Islet precursor cell (in vitro differentiated cells): ENCODE measurements at regions not wholly inside any gene's neighbourhood (a gene's known extent, or its start where the extent isn't known, plus 50 kb on each side); places are given as distances from the start of the nearest gene placed in this dataset.

Experiments
- DNase-seq: peaks from one replicate; pipeline ENCODE4 v3.0.0-alpha.2; 2018

DNA sequence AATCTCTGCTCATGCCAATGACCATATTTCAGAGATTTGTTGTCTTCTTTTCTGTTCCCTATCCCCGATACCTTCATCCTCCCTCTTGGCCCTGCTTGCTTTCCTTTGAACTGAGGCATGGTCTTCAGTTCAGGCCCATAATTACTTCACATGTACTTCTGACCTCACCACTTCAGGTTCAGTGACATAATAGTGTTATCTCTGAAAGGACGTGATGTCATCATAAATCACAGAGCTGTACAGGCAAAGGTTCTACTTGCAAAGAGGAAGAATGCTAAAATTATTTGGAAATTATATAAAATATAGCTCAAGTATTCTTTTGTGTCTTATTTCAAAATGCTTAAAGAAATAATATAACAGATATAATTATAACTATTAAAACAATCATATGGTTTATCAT is 230.3 kb upstream of the ESRRG start:
- no peak for DNase-seq

DNA sequence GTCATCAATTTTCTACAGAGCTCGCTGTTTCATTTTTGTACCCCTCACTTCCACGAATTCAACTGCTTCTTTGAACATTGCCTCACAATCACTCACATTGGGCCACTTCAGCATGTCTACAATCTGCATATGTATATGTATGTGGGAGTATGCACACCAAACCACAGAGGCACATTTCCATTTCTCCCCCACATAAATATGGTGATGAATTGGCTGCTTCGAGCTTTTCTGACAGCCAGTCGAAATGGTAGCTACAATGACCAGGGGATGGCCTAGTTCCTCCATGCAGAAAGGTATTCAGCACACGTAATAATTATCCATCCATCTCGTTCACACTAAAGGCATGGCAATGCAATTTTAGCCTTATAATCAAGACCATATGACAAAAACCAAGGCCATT is 229.6 kb upstream of the ESRRG start:
- no peak for DNase-seq

DNA sequence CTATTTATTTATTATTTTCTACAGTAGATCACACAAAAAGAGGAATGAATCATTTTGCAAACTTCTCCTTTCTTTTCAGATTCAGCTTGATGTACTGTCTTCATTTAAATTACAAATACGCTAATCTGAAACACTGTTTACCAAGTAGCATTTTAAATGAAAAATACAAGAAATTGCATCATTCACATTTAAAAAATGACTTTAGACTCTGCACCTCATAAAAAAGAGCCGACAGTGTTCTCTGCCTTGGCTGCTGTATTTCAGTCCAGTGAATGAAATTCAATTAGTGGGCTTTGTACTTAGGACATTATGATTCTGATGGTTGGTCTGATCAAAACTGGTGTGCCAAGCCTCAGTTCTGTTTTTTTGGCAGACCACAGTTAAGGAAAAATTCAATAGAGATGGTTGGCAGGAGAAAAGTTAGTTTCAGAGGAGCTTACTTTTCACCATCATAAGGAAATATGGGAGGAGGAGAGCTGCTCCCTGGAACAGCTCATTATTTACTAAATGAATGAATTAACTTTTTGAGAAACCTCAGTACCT is 222.4 kb upstream of the ESRRG start:
- no peak for DNase-seq

DNA sequence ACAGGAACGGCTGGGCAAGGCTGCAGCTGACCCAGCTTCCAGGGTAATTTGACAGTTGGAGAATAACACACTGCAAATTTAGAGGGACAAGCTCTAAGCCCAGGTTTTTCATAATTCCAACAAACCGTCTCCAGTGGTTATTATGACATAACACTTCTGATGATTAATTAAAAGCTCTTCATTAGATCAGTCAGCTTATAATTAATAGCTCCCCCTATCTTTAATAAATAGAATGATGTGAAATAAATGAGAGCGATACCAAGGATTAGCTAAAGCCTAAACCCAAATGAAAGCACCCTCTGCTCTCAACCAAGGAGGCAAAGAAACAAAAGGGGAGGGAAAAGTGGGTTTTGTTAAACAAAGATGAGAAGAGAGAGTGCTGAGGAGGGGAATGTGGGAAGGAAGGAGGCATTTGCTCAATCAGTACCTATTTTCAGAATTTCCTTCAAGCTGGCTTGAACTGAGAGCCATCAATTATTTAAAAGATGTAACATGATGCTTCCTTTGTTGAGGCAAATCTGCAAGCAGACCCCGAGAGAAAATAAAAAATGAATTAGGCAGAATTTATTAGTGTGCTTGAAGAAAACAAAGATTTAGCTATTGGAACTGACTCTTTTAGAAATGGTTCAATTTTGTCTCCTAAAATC is 221.8 kb upstream of the ESRRG start:
- no peak for DNase-seq

DNA sequence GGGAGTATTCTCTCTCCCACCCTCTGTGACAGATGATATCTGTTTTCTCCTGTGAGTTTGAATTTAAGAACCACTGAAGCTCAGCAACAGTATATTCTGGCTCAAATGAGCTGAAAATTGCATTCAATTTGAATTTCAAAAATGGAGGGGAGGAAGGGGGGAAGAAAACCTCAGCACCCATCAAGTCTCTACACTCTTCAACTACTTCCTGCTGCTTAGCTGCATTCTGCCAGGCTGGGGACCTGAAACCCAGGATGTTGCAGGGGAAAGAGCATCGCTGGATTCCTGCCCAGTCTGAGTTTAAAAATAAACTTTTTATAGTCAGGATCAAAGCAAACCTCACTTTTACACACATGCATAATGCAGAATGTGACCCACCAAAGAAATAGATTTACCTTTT is 214.3 kb upstream of the ESRRG start:
- DNase-seq, result no peak

DNA sequence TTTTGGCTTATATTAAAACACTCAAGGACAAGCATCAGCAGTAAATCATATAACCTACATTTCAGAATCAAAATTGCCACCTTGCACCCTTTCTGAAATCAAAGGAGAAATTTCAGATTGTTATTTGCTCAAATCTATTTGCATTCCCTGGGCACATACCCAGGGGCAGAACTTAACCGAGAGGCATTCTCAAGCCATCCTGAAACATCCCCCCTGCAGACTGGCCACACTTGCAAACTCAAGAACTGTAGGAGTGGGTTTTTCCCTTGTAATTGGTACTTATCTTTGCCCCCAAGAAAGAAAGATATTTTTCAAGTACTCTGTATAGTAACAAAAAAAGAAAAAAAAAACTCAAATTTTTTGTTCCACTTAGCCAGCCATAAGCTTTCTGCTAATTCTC is 213.6 kb upstream of the ESRRG start:
- no peak for DNase-seq

DNA sequence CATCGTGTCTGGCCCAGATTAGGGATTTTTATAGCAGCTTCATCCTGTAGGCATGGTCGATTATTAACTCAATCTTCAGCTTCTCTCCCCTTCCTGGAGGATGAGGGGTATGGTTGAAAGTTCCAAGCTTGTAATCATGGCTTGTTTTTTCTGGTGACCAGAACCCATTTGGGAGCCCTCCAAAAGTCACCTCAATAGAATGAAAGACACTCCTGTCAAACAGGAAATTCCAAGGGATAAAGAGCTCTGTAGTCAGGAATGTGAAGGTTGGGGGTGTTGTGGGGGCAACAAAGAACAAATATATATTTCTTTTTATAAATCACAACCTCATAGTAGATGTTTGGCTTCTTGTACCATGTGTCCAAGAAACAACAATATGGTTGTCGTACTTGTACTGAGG is 212.7 kb upstream of the ESRRG start:
- no peak for DNase-seq

DNA sequence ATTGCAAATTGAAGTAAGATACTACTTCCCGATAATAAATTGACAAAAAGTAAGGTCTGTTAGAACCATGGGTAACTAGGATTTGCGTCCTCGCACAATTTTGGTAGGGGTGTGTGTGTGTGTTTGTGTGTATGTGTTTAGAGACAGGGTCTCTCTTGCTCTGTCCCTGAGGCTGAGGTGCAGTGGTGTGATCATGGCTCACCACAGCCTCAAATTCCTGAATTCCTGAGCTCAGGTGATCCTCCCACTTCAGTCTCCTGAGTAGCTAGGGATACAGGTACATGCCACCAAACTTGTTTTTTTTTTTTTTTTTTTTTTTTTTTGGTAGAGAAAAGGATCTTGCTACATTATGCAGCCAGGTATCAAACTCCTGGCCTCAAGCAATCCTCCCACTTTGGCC is 209.2 kb upstream of the ESRRG start:
- peak; percentile 65 for DNase-seq

DNA sequence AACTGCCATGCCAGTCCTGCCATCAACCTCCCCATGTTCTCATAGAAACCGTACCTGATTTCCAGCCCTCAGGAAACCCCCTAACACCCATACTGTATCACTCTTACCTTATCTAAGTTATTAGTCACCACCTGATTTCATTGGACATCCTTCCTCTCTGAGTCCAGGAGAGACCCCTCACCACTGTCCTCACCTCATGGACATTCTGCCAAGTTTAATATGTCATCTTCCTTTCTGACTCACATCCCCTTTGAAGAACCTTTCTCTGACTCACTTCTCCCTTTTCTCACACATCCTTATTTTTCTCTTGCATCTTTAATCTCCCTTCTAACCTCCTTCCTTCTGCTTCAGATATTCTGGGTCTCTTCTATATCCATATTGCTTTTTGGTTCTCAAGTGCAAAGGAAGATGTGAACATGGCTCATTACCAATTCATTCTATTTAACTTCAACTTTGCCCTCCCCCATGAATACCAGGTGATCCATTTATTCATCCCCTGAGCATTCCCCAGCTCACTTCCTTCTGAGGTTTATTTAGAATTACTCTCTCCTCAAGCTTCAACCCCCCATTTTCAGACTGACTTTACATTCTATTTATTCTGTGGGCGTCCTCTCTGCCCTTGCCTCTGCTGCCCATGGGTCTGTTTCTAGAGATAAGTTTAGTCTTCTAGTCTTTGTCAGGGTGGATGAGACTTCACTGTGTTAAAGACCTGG is 206.8 kb upstream of the ESRRG start:
- DNase-seq, result no peak

DNA sequence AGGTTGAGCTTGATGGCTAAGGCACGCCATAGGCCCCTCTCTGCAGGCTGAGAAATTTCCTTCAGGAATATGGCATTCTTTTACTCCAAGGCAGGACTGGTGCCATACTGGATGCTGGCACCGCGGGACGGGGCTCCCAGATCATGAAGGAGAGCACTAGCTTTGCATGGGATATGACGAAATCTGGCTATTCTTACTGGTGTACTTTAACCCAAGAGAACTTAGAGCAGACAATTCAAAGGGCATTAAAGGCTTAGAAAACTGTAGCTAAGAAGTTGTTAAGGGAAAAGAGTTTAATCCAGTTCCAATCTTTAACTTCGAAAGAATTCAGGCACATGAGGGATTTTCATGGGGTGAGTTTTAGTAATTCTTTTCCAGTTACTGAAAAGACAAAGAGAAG is 204.4 kb upstream of the ESRRG start:
- DNase-seq, result no peak

DNA sequence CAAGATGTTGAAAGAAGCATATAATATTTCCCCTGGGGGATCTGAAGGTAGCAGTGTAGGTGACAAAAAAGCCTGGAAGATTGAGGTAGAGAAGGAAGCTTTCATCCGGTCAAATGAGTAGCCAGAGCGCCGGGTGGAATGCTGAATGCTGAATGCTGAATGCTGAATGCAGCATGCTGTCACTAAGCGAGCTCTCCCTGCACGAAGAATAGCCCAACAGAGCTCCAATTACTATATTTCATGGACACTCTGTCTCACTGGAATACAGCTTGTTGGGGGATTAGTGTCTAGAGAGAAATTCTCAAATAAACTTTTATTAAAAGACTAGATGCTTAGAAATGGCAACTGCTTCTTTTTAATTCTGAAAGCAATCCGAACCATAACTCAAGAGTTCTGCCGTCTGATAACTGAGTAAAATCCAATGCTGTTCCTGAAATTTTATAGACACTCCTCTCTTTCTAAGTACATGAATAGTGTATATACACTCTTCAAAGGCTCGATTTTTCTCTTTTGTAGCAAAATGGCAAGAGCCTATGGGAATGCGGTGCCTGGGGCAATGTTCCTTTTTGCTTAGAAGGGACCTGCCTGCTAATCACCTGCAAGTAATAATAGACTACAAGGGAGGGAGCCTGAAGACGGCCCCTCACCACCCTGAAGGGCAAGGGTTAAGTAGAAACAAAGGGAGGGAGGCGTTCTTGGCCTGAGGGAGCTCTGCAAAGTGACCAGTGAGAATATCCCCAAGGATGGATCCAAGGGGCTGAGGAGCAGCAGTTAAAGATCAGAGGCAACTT is 203.7 kb upstream of the ESRRG start:
- DNase-seq, result peak; percentile 77

DNA sequence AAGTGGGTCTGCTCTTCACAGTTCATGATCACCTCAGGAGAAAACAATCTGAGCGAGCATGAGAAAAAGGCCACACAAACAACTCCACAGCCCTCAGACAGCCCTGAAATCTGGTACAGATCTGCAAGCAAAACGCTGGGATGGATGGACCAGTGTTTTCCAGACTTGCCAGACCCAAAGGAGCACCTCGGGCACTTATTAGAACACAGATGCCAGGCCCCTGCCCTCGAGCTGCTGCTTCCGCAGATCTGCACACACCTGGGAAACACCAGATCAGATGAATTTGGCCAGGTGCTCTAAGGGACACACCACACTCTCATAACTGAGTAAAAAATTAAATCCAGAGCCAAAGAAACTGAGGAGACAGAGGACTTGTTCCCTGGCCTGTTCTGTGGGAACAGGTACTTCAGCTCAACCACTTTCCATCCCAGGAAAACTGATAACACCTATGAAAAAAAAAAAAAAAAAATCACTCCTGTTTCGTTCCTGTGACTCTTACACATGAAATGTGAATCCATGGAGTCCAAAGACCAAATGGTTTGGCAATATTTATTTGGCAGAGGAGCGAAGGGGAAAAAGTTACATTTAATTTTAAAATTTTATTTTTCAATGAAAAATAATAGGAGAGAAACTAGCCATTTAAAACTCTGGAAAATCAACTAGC is 202.9 kb upstream of the ESRRG start:
- DNase-seq, result peak; percentile 62

DNA sequence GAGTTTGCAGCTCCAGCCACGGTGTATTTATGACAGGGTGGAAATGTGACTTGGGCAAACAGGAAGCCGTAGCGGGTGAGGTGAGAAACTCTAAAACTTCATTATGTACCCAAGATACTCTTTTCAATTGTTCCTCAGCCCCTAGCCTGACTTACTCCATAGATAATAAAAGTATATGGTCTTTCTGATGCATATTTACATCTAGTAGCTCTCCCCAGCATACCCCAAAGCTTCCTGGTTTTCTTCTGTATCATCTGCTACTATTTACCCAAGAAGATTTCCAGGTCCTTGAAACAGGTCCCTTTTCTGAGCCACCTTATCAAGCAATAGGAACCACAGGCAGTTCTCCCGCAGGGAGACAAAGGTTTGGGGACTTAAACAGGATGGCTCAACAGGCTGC is 201.5 kb upstream of the ESRRG start:
- DNase-seq, result no peak

DNA sequence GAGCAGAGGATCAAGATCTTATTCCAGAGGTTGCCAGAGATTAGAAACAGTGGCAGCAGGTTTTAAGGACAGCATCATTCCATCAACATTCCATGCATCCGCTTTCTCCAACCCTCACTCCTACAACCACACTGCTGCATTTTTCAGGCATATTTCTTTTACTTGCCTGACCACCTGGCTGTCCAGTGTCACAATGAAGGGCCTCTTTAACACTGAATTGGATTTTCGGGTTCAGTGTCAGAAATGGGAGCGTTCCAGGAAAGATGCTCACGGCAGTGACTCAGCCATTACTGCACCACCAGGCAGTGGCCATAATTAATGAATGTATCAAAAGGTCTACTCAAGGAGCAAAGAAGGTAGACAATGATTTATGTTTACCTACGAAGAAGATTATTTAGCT is 200.4 kb upstream of the ESRRG start:
- DNase-seq, result no peak

DNA sequence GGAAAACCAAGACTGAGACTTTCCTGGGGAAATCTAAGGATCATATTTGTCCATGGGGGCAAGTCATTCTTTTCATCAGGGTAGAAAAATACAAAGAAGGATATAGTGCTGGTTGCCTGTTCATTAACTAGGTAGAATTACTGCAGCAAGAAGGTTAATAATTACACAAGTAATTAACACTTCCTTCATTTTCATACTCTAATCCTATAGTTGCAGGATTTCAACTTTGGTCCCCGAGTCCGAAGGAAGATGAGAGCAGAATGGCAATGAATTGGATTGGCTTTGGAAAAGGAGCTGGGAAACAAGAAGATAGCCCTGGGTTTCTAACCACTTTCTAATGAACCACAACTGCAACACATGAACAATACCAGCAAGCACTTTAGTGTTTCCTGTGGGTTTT is 199.2 kb upstream of the ESRRG start:
- DNase-seq, result no peak

DNA sequence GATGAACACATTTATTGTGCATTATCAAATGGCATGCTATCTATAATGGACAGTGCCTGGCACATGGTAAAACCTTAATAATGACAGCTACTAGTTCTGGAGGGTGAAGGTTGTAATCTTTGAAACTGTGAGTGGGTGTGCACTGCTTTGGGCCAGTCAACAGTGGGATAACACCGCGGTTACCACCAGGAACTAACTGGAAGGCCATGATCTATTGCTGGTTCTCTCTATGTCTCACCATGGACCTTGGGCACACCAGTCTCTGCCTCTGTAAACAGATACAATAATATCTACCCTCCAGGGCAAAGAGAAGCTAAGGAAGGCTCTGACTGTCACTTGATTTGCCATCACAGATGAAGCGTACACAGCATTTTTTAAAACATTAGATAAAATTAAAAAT is 198.6 kb upstream of the ESRRG start:
- no peak for DNase-seq

DNA sequence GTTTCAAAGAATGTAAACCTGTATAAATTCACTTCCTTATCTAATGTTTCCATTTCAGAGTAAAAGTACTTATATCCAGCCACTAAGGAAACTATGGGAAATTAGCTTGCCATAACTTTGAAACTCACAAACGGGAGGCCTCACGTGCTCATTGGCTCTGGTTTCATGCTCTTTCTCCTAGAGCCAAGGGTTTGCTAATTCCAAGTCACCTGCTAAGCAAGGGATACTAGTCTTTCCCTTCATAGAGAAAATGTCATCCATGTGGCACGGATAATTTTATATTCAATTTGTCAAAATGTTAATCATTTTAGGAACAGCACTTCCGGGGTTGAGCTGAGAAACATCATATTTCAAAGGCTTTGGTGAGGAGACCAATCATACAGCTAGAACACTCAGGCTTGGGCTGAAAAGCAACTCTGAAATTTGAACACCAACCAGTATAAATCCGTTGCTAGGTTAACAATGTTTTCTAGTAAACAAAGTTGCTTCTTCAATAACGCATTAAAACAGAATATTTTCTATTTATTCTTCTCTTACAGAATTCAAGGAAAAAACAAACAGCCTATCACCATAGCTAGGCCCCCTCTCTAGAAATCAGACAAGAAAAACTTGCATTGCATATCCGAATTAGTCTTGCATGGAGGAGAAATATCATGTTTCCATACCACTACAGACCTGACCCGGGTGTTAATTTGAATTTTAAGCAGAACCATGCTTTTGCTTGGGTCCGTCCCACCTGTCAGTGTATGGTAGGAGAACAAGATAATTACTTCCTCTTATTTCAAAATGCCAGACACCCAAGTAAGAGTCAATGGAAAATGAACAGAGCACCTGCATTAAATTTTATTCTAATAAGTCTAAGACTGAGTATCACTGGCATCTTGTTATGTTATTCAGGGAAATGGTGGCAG is 196.1 kb upstream of the ESRRG start:
- no peak for DNase-seq

DNA sequence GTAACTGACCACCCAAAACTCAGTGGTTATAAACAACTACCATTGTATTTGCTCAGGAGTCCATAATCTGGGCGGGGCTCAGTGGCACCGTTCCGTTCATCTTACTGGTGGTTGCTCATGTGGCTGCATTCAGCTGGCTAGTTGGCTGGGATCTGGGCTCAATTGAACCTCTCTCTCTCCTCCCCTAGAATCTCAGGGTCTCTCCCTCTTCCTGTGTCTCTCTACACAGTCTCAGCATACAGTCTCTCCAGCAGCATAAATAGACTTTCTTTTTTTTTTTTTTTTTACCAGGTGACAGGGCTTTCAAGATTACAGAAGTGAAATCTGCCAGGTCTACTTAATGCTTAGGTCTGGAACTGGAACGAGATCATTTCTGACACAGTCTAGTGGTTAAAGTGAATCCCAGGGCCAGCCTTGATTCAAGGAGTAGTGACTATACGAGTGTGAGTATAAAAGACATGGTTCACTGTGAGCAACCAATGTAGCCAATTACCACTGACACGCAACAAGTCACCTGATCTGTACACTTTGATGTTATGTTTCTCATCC is 193.7 kb upstream of the ESRRG start:
- no peak for DNase-seq

DNA sequence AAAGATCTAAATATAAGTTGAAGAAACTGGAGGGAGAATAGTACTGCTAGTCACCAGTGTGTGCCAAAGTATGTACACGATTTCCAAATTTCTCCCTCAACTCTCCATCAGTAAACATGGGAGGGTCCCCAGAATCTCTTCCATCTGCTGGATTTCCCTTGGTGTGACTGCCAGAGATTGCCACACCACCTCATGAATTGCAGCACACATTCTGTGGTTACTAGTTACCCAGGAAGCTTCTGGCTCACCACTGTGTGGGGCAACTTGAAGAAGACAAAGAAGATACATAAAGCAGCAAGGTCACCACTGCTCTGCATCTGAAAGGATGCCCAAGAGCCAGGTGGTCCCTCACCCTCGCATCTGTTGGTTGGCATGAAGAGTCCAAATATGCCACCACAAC is 191.7 kb upstream of the ESRRG start:
- no peak for DNase-seq

DNA sequence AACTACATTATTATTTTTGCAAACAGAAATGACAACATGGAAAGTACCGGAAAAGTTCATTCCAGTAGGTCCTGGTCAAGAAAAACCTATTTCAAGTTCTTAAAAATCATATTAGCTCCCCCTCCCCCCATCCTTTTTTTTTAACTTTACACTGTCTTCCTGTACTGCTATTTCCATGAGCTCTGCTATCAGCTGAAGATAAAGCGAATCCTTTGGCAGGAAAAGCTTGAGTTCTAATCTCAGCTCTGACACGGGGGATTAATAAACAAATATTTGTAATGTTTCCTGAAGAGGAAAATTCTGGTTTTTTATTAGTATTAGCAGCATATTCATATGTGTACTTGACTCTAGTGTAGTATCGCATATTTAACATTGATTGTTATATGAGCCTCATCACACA is 190.7 kb upstream of the ESRRG start:
- DNase-seq, result no peak

DNA sequence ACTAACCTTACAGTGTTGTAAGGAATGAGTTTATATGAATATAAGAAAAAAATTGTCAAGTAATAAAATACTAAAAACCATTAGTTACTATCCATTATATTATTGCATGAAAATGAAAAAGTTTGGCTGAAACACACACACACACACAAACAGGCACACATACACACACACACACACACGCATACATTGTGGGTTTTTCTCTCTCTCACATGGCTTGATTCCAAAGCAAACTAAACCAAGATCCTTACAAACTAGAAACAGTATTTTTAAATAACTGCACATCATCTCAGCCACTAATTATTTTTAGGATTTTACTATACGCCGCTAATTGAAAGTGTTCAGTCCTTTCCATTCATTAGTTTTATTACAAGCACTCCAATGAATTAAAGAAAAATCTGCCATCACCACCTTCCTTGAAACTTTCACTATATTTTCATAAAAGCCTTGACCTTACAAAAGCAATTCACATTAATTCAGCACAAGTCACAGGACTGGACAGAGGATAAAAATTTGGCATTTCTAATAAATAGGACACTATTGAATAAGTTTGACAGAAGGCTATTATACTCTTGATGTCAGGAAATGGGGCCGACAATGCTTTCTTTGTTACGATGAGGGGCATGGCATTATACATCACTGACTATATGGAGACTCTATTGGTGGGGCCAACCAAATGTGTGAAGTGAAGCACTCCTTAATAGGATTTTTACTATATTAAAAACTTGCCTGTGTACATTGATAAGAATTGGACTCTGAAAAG is 187.0 kb upstream of the ESRRG start:
- no peak for DNase-seq
